GM18861 (cell line): ENCODE measurements at regions not wholly inside any gene's neighbourhood (a gene's known extent, or its start where the extent isn't known, plus 50 kb on each side); places are given as distances from the start of the nearest gene placed in this dataset.

Source experiments
- ATAC-seq: cut with Tn5 transposase; IDR thresholded peaks from one replicate; pipeline ENCODE4 v1.9.1; 2021; ENCODE audit not compliant: unreplicated experiment

- ATAC-seq = no peak
Observed at GRCh38 chr18:76553715-76554546, 58.9 kb upstream of the ZNF516 start.

- no peak for ATAC-seq
Observed at GRCh38 chr18:76548541-76548940, 53.5 kb upstream of the ZNF516 start.

- ATAC-seq = no peak
Observed at GRCh38 chr18:76547296-76547695, 52.3 kb upstream of the ZNF516 start.

- no peak for ATAC-seq
Observed at GRCh38 chr18:76546436-76546835, 51.4 kb upstream of the ZNF516 start.

- no peak for ATAC-seq
Observed at GRCh38 chr18:76546088-76546435, 51.0 kb upstream of the ZNF516 start.

- no peak for ATAC-seq
Observed at GRCh38 chr18:76545433-76546087, 50.5 kb upstream of the ZNF516 start.

GRCh38 chr18:76544511-76545345, 49.7 kb upstream of the ZNF516 start:
- no peak for ATAC-seq
